Calu3 (cell line): ENCODE measurements at regions not wholly inside any gene's neighbourhood (a gene's known extent, or its start where the extent isn't known, plus 50 kb on each side); places are given as distances from the start of the nearest gene placed in this dataset.

ENCODE experiments used
- BruUV-seq: library from RNA; stranded (reverse); fragments of 400-500 nt; replicated peaks from 2 replicates; lab custom pipeline; 2021; lab: Mats Ljungman, UMichigan
- CTCF ChIA-PET: fragments of 300-600 bp; sonication (Branson Sonifier 250); formaldehyde crosslinking; loops from one replicate; lab custom pipeline; 2022; ENCODE audit warnings: antibody characterized with exemption; lab: Charles Lee
- DNase-seq: peaks from one replicate; pipeline ENCODE4 v3.0.0; 2022
- H3K27ac Mint-ChIP-seq: one replicate; pipeline ENCODE4 v1.8.0; 2022; ENCODE audit warnings: mixed read lengths; ENCODE audit not compliant: unreplicated experiment
- H3K27me3 Mint-ChIP-seq: one replicate; pipeline ENCODE4 v1.8.0; 2022; ENCODE audit warnings: mixed read lengths; ENCODE audit not compliant: unreplicated experiment
- H3K36me3 Mint-ChIP-seq: one replicate; pipeline ENCODE4 v1.8.0; 2022; ENCODE audit warnings: mild to moderate bottlenecking, moderate library complexity, mixed read lengths; ENCODE audit not compliant: insufficient read depth, unreplicated experiment
- H3K4me1 Mint-ChIP-seq: one replicate; pipeline ENCODE4 v1.8.0; 2022; ENCODE audit warnings: mild to moderate bottlenecking, low read depth, mixed read lengths; ENCODE audit not compliant: unreplicated experiment
- H3K4me3 Mint-ChIP-seq: one replicate; pipeline ENCODE4 v1.8.0; 2022; ENCODE audit warnings: mild to moderate bottlenecking, low read depth, moderate library complexity, mixed read lengths; ENCODE audit not compliant: unreplicated experiment
- H3K9me3 Mint-ChIP-seq: one replicate; pipeline ENCODE4 v1.8.0; 2022; ENCODE audit warnings: low read depth, mixed read lengths; ENCODE audit not compliant: unreplicated experiment
- CTCF ChIP-seq: fragments of 200-600 bp; IDR thresholded peaks from one replicate; pipeline ENCODE4 v1.8.0; 2022; ENCODE audit warnings: antibody characterized with exemption; ENCODE audit not compliant: unreplicated experiment
- intact Hi-C: fragments of 100-400 bp; cut with micrococcal nuclease; formaldehyde crosslinking; loops from one replicate; pipeline ENCODE4 v1.10.0; 2022; ENCODE audit not compliant: unreplicated experiment

GRCh38 chr18:28363124-28363523 lies 186.2 kb upstream of the CDH2 start:
- CTCF ChIA-PET: no interaction called here
- no TSS peak for BruUV-seq
- TF ChIP-seq CTCF: no peak
- Mint-ChIP-seq H3K4me1 (peaks cover 10% of the 10 kb centered on the region), H3K4me3 (no peak overlapping the region), H3K27me3 (no peaks in the 10 kb centered on the region), H3K27ac (no peak overlapping the region), H3K36me3 (no peaks in the 10 kb centered on the region), H3K9me3 (no peaks in the 10 kb centered on the region)
- DNase-seq: no peak
- intact Hi-C loops: no loop called here

GRCh38 chr18:28359176-28359575 lies 182.2 kb upstream of the CDH2 start:
- intact Hi-C loops: no loop called here

GRCh38 chr18:28357766-28358401 lies 181.0 kb upstream of the CDH2 start:
- CTCF ChIA-PET: no interaction called here
- DNase-seq: no peak
- no peaks in the 10 kb centered on the region for H3K9me3 Mint-ChIP-seq
- no peaks in the 10 kb centered on the region for H3K4me1 Mint-ChIP-seq
- no TSS peak for BruUV-seq
- no peak overlapping the region for H3K27ac Mint-ChIP-seq
- no peak overlapping the region for H3K4me3 Mint-ChIP-seq
- no peaks in the 10 kb centered on the region for H3K27me3 Mint-ChIP-seq
- intact Hi-C loops: no loop called here
- no peak for TF ChIP-seq CTCF
- no peaks in the 10 kb centered on the region for H3K36me3 Mint-ChIP-seq

More at GRCh38 chr18:28359176-28359575, 182.2 kb upstream of the CDH2 start:
- CTCF ChIA-PET: no interaction called here
- no peak for TF ChIP-seq CTCF
- Mint-ChIP-seq H3K27ac (no peak overlapping the region), H3K4me1 (no peaks in the 10 kb centered on the region), H3K9me3 (no peaks in the 10 kb centered on the region), H3K36me3 (no peaks in the 10 kb centered on the region), H3K4me3 (no peak overlapping the region), H3K27me3 (no peaks in the 10 kb centered on the region)
- no TSS peak for BruUV-seq
- no peak for DNase-seq

GRCh38 chr18:28350821-28351220 lies 173.9 kb upstream of the CDH2 start:
- H3K4me3 Mint-ChIP-seq: no peak overlapping the region
- CTCF ChIA-PET: no interaction called here
- no peaks in the 10 kb centered on the region for H3K4me1 Mint-ChIP-seq
- H3K27ac Mint-ChIP-seq: no peak overlapping the region
- no peaks in the 10 kb centered on the region for H3K36me3 Mint-ChIP-seq
- peaks cover 2% of the 10 kb centered on the region for H3K9me3 Mint-ChIP-seq
- intact Hi-C loops: no loop called here
- no peak for TF ChIP-seq CTCF
- no peaks in the 10 kb centered on the region for H3K27me3 Mint-ChIP-seq
- BruUV-seq: no TSS peak
- DNase-seq: no peak
